Muscle layer of colon (tissue), 2 donors: ENCODE measurements at regions not wholly inside any gene's neighbourhood (a gene's known extent, or its start where the extent isn't known, plus 50 kb on each side); places are given as distances from the start of the nearest gene placed in this dataset.

ENCODE experiments used
- H3K27ac ChIP-seq: one replicate; pipeline ENCODE4 v1.7.0; 2013; ENCODE audit warnings: low read depth, mild to moderate bottlenecking, low read length, moderate library complexity
- H3K27me3 ChIP-seq, 2 donors: one replicate each; pipeline ENCODE4 v1.7.0; 2013; ENCODE audit warnings: low read length in 2 of 2, mild to moderate bottlenecking in 2 of 2; ENCODE audit not compliant: insufficient read depth in 2 of 2, control insufficient read depth in 1 of 2
- H3K36me3 ChIP-seq: one replicate; pipeline ENCODE4 v1.7.0; 2013; ENCODE audit warnings: mild to moderate bottlenecking, low read length; ENCODE audit not compliant: insufficient read depth
- H3K4me1 ChIP-seq: one replicate; pipeline ENCODE4 v1.7.0; 2013; ENCODE audit warnings: mild to moderate bottlenecking, low read length; ENCODE audit not compliant: insufficient read depth
- H3K4me3 ChIP-seq, 2 donors: one replicate each; pipeline ENCODE4 v1.7.0; 2013; ENCODE audit warnings: low read length in 2 of 2, low read depth in 1 of 2, mild to moderate bottlenecking in 1 of 2, moderate library complexity in 1 of 2
- H3K9ac ChIP-seq: one replicate; pipeline ENCODE4 v1.7.0; 2013; ENCODE audit warnings: low read length
- H3K9me3 ChIP-seq: one replicate; pipeline ENCODE4 v1.7.0; 2013; ENCODE audit warnings: mild to moderate bottlenecking, low read length
- donor health status: abdominal sarcoma.
- donor health status: Adenocarcinoma of cecum.

DNA sequence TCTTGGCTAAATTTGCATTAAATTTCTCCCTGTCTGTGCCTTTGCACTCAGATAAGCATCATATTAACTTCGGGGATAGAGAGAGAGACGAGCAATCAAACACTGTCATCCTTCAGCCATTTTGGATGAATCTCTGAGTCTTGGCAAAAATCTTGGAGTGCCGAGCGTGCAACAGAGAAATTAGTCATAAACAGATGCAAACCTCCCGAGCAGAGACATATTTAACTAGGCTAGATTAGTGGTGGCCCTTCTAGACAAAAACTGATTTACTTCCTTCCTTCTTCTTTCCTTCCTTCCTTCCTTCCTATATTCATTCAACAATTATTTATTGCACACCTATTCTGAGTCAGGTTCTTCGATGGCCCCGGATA is 114.4 kb upstream of the BLID start:
- Histone ChIP-seq H3K36me3 (no peaks in the 10 kb centered on the region), H3K9me3 (no peaks in the 10 kb centered on the region), H3K4me3 (no peak overlapping the region), H3K27ac (no peak overlapping the region), H3K27me3 (no peaks in the 10 kb centered on the region), H3K4me1 (peaks cover 6% of the 10 kb centered on the region), H3K9ac (no peak overlapping the region)

DNA sequence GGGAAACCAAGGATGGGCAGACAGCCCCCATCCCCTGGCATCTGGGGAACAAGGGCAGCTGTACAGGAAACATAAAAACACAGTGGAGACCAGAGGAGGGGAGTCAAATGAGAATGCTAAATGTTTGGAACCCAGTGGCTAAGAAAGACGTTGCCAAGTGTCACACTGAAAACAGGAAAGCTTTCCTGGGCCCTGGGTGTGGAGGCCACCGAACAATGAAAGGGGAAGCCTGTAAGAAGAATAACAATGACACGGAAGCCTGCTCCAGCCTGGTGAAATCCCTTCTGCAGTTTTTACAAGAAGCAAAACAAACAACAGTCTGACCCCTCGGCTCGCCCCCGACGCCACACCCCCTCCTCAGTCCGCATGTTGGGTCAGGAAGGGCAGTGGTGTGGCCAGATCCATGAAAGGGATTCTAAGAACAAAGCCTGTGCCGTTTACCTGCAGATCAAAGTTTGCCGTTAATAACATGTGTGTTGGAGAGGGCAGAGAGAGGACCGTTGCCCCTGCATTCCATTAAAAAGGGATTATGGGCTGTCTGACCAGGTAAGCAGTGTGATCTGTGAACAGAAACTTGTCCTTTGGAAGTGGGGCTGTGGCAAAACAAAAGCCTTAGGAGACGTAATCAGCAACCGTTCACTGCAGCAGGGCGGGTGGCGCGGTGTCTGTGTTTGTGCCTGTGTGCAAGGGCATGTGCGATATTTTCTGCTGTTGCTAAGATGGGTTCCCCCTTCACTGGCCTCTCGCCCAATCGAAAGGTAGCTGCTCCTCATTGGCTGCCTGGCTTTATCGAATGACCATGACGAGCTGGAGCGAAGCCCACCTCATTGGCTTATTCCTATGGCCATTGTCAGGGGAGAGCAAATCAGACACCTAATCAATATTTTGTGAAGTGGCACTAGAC is 113.7 kb upstream of the BLID start:
- no peaks in the 10 kb centered on the region for H3K36me3 ChIP-seq
- H3K4me1 ChIP-seq: peaks cover 3% of the 10 kb centered on the region
- no peaks in the 10 kb centered on the region for H3K27me3 ChIP-seq
- H3K27ac ChIP-seq: no peak overlapping the region
- no peak overlapping the region for H3K9ac ChIP-seq
- no peaks in the 10 kb centered on the region for H3K9me3 ChIP-seq
- H3K4me3 ChIP-seq: no peak overlapping the region

DNA sequence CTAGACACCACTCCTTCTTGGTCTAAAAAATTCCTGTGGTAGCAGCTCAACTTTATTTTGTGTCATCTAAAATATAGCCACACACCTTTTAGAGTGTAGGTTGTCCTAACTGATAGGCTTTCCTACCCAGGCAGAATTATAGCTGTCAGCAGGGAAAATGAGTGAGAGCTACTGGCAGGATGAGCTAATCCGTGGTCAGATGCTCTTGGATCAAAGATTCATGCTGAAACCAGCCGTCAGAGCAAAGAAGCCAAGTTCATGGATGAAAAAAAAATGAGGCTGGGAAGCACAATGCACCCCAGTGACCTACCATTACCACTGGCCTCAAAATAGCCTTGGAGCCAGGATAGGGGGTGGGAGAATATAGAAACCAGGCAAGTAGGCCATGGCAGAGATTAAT is 113.1 kb upstream of the BLID start:
- H3K4me3 ChIP-seq: no peak overlapping the region
- H3K9me3 ChIP-seq: no peaks in the 10 kb centered on the region

DNA sequence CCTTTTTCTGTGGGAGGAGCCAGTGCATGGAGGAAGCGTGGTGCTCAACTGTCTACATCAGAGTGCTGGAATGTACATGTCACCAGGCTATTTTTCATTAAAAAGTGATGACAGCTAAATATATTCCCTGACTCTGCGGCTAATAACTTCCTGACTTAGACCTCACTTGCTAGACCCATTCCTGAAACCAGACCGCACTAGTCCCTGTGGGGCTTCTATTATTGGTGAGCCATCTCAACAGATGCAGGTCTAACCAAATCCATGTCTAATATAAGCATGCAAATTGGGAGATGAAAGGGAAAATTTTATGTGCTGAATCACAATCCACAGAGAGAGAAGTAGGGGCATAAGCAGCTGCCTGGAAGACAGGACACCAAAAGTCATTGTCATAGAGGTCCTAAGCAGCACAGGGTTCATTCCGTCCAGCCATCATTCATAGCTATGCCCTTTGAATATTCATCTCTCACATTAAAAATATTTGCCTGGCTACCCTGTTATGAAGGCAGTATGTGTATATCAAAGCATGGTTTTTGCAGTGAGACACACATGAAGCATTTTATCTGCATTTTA is 110.9 kb upstream of the BLID start:
- Histone ChIP-seq H3K36me3 (no peaks in the 10 kb centered on the region), H3K9ac (no peak overlapping the region), H3K4me1 (no peaks in the 10 kb centered on the region), H3K27me3 (no peaks in the 10 kb centered on the region), H3K27ac (no peak overlapping the region), H3K9me3 (no peaks in the 10 kb centered on the region), H3K4me3 (no peak overlapping the region)

More for the DNA sequence above, 113.1 kb upstream of the BLID start:
- Histone ChIP-seq H3K27me3 (no peaks in the 10 kb centered on the region), H3K9ac (no peak overlapping the region), H3K27ac (no peak overlapping the region), H3K4me1 (peaks cover under 1% of the 10 kb centered on the region), H3K36me3 (no peaks in the 10 kb centered on the region)

DNA sequence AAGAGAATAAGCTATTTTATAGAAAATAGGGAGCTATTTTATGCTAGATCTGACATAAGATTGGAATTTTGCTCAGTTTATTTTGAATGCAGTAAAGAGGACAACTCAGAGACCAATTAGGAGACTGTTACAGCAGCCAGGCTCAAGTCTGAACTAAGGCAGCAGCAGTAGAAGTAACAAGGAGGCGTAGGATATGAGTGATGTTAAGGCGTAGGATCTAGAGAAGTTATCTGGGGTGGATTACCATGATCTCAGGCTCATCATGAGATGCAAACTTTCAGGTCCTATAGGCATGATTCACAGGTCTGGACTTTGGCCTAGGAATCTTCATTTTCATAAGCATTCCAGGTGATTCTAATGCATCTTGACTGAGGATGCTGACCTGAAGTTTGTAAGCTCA is 108.9 kb upstream of the BLID start:
- Histone ChIP-seq H3K4me3 (no peak overlapping the region), H3K9ac (no peak overlapping the region), H3K36me3 (no peaks in the 10 kb centered on the region), H3K4me1 (peaks cover 7% of the 10 kb centered on the region), H3K27ac (no peak overlapping the region), H3K9me3 (no peaks in the 10 kb centered on the region), H3K27me3 (no peaks in the 10 kb centered on the region)

DNA sequence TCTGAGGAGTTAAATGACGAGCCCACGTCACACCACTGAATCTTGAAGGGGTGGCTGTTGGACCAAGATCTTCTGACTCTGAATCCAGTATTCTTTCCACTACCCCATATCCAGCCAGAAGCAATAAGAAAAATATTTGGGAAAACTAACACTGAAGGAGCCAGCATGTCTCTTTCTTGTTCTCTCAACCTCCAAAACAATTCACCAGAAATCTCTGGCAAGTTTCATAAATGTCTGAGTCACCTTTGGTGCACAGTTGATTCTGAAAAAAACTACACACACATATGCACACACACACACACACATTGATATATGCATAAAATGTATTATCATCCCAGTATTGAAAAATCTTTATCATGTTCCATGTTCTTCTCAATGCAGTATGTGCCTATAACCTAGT is 104.3 kb upstream of the BLID start:
- Histone ChIP-seq H3K27ac (no peak overlapping the region), H3K4me1 (peaks cover 7% of the 10 kb centered on the region), H3K9me3 (no peaks in the 10 kb centered on the region), H3K4me3 (no peak overlapping the region), H3K9ac (no peak overlapping the region), H3K27me3 (no peaks in the 10 kb centered on the region), H3K36me3 (no peaks in the 10 kb centered on the region)

DNA sequence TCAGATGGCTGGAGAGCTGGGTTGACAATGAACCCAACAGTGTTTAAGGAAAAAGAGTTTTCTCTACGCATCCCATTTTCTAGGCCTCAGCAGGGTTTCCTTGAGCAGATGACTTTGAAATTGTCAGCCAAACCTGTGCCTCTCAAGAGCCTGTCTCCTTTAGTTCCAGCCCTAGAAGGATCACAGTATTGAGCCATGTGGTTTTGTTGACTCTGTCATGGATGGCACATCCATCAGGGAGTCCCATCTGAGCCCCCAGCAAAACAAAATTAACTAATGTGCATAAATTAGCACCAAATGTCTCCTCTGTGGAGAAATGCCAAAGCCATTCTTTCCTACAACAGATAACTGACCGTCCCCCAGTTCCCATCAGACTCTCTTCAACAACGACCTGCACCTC is 103.8 kb upstream of the BLID start:
- Histone ChIP-seq H3K27ac (no peak overlapping the region), H3K9ac (no peak overlapping the region), H3K27me3 (no peaks in the 10 kb centered on the region), H3K4me3 (no peak overlapping the region), H3K9me3 (no peaks in the 10 kb centered on the region), H3K4me1 (peaks cover 7% of the 10 kb centered on the region), H3K36me3 (no peaks in the 10 kb centered on the region)

DNA sequence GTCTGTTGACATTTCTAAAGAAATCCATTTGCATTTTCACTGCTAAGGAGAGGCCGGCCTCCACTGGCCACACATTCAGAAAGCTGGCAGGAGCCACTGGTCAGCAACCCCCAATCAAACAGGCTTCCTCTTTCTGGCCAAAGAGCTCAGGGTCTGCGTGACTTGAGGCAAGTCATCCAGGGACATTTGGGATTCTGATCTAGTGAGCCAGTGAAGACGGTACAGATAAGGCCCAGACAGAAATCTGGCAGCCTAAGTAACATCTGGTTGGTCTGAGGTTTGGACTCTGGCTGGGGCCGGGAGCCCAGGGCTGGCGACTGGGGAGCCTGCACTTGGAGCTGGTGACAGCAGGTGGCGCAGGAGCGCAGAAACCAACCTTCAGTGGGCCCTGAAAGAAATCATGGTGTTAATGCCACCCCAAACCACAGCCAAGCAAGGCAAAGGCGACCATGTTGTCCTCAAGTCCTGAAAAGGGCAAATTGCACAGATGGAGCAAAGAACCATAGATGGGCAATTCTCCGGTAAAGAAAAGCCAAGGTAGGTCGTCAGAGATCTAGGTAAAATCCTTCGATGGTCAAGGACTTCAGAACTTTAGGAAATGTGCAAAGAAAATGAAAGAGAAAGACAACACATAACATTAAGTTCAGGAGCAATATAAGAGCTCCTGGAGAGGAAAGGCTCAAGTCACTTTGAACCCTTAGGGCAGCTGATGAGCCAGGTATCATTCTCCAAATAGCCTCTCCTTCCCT is 99.4 kb upstream of the BLID start:
- Histone ChIP-seq H3K36me3 (no peaks in the 10 kb centered on the region), H3K9me3 (no peaks in the 10 kb centered on the region), H3K4me1 (peaks cover 2% of the 10 kb centered on the region), H3K27me3 (no peaks in the 10 kb centered on the region), H3K9ac (no peak overlapping the region), H3K4me3 (no peak overlapping the region), H3K27ac (peak overlapping the region; percentile 24)

DNA sequence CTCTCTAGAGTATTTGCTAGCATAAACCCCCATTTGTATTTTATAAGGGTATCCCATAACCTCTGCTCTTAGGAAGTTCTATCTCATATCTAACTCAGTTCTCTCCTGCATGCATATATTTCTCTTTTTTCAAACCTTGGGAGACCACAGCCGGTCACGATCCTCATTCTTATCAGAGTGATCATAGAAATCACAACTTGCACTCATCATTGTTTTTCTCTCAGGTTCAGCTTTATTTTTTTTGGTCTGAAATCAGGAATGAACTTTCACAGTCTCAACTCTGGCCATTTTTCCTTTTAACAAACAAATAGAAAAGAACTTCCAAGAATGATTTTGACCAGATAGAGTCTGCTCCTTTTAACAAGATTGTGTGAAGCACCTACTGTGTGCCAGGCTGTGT is 98.6 kb upstream of the BLID start:
- H3K27me3 ChIP-seq: no peaks in the 10 kb centered on the region
- no peak overlapping the region for H3K4me3 ChIP-seq
- no peaks in the 10 kb centered on the region for H3K36me3 ChIP-seq
- no peaks in the 10 kb centered on the region for H3K4me1 ChIP-seq
- no peak overlapping the region for H3K27ac ChIP-seq
- no peaks in the 10 kb centered on the region for H3K9me3 ChIP-seq
- H3K9ac ChIP-seq: no peak overlapping the region

DNA sequence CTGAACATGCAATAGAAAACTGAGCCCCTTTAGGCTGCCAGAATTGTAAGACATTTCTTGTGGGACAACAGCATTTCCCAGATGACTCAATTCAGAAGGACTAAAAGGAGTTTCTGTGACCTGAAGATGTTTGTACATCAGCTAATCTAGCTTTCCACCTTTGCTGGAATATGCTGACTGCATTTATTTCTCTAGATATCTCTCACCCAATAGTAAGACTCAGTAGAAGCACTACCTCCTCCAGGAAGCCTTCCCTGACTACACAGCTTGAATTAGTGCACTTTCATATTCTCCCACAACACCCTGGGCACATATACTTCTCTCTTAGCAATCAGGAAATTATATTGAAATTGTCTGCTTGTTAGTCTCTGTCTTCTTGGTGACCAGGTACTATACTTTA is 98.1 kb upstream of the BLID start:
- Histone ChIP-seq H3K4me3 (no peak overlapping the region), H3K36me3 (no peaks in the 10 kb centered on the region), H3K27me3 (no peaks in the 10 kb centered on the region), H3K4me1 (no peaks in the 10 kb centered on the region), H3K9me3 (no peaks in the 10 kb centered on the region), H3K9ac (no peak overlapping the region), H3K27ac (no peak overlapping the region)

DNA sequence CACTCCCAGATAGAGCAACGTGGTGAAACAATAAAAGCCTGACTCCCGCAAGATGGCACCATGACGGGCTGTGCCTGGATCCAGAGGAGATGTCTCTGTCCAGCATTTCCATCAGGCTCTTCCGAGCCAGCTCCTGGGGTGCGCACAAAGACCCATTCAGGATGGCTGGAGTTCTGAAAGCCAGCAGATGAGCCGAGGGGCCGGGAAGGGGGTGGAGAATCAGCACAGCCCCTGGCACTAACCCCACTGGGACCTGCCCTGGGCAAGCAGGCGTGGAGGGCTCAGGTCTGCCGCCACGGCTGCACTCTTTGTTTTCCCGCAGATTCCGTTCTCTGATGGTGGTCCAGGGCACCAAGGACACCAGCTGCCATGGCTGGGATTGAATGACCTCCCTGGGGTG is 97.2 kb upstream of the BLID start:
- H3K27ac ChIP-seq: no peak overlapping the region
- no peaks in the 10 kb centered on the region for H3K36me3 ChIP-seq
- no peak overlapping the region for H3K9ac ChIP-seq
- H3K27me3 ChIP-seq: no peaks in the 10 kb centered on the region
- H3K9me3 ChIP-seq: no peaks in the 10 kb centered on the region
- no peak overlapping the region for H3K4me3 ChIP-seq
- H3K4me1 ChIP-seq: no peaks in the 10 kb centered on the region
